ENCODE measurements at regions not wholly inside any gene's neighbourhood (a gene's known extent, or its start where the extent isn't known, plus 50 kb on each side); places are given as distances from the start of the nearest gene placed in this dataset.
A peak's percentile ranks its signal among the peaks of the same experiment; 100 is the strongest.

GRCh38 chr2:236503100-236503499 is 66.5 kb upstream of the ACKR3 start:
- Histone ChIP-seq H3K4me3 (ENCODE audit: low read length) (no peak overlapping the region), H3K36me3 (ENCODE audit: control insufficient read depth, insufficient read depth, low read length) (no peaks in the 10 kb centered on the region), H3K4me1 (ENCODE audit: control insufficient read depth, insufficient read depth, low read length) (peaks cover 6% of the 10 kb centered on the region), H3K27ac (ENCODE audit: low read length) (no peak overlapping the region), H3K27me3 (ENCODE audit: control insufficient read depth, insufficient read depth, low read length) (peaks cover 3% of the 10 kb centered on the region), H3K9me3 (ENCODE audit: control insufficient read depth, insufficient read depth, low read length) (no peaks in the 10 kb centered on the region)
- ATAC-seq, result peak in 1 of 3 donors; percentile 38
- Mint-ChIP-seq H3K9me3 (no peaks in the 10 kb centered on the region), H3K4me1 (peaks cover 0 to 10% of the 10 kb centered on the region in 2 donors), H3K27ac (no peak overlapping the region), H3K4me3 (no peak overlapping the region), H3K27me3 (ENCODE audit: low read depth in 2 of 2) (peaks cover 42 to 43% of the 10 kb centered on the region in 2 donors), H3K36me3 (no peaks in the 10 kb centered on the region)
- peak in 1 of 2 donors; percentile 37 for DNase-seq
- no peak for TF ChIP-seq CTCF (IDR thresholded peaks at IDR 0.05)
- intact Hi-C loops (cut with micrococcal nuclease), result no loop called here
- WGBS (ENCODE audit: insufficient coverage), result 62% methylated on average over 6 of the region's 6 CpGs

DNA sequence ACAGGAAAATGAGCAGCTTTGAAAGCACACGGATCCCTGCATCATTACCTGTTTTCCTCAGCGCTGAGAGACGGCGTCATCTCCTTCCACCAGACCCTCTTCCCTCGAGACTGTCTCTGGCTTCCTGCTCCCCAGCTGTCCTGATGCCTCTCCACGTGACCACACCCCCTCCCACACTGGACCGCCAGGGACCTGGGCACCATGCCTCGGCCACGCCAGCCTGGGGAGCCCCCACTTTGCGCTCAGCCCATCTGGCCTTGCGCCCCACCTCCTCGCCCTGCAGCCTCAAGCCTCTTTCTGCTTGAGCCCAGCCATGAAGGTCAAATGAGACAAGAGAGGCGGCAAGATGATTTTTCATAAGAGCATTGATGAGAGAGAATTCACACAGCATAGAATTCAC is 66.0 kb upstream of the ACKR3 start:
- DNase-seq, result no peak
- no peak overlapping the region for H3K4me3 Mint-ChIP-seq
- Histone ChIP-seq H3K27me3 (ENCODE audit: control insufficient read depth, insufficient read depth, low read length) (peaks cover 3% of the 10 kb centered on the region), H3K27ac (ENCODE audit: low read length) (no peak overlapping the region), H3K9me3 (ENCODE audit: control insufficient read depth, insufficient read depth, low read length) (no peaks in the 10 kb centered on the region), H3K4me3 (ENCODE audit: low read length) (no peak overlapping the region), H3K36me3 (ENCODE audit: control insufficient read depth, insufficient read depth, low read length) (no peaks in the 10 kb centered on the region), H3K4me1 (ENCODE audit: control insufficient read depth, insufficient read depth, low read length) (peaks cover 6% of the 10 kb centered on the region)
- no peak for TF ChIP-seq CTCF (IDR thresholded peaks at IDR 0.05)
- no peaks in the 10 kb centered on the region for H3K9me3 Mint-ChIP-seq
- WGBS (ENCODE audit: insufficient coverage), result 76% methylated on average over 13 of the region's 13 CpGs
- ATAC-seq, result no peak
- H3K27me3 Mint-ChIP-seq (ENCODE audit: low read depth in 2 of 2), result peaks cover 47 to 48% of the 10 kb centered on the region in 2 donors
- H3K27ac Mint-ChIP-seq, result no peak overlapping the region
- H3K36me3 Mint-ChIP-seq, result no peaks in the 10 kb centered on the region
- peaks cover 0 to 10% of the 10 kb centered on the region in 2 donors for H3K4me1 Mint-ChIP-seq
- intact Hi-C loops (cut with micrococcal nuclease), result no loop called here

DNA sequence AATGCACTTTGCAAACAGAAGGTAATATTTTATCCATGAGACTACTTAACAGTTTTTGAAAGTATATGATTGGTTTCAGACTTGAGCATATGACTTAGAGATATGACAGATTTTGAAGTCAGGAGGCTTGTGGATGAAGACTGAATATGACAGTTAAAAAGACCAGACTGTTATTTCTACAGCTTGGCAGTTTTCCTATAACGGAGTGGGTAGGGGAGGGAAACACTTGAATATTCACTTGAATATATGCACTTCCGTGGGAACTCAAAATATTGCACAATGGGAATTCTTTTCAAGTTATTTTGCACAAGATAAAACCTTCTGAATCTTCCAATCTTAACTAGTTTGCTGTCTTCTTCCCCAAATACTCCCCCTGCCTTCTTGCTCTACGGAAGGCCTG is 64.6 kb upstream of the ACKR3 start:
- H3K4me3 Mint-ChIP-seq, result no peak overlapping the region
- no peak for TF ChIP-seq CTCF (IDR thresholded peaks at IDR 0.05)
- no peak overlapping the region for H3K27ac Mint-ChIP-seq

GRCh38 chr2:236505648-236506047 is 64.0 kb upstream of the ACKR3 start:
- Histone ChIP-seq H3K4me1 (ENCODE audit: control insufficient read depth, insufficient read depth, low read length) (peaks cover 6% of the 10 kb centered on the region), H3K9me3 (ENCODE audit: control insufficient read depth, insufficient read depth, low read length) (no peaks in the 10 kb centered on the region), H3K27me3 (ENCODE audit: control insufficient read depth, insufficient read depth, low read length) (peaks cover 3% of the 10 kb centered on the region), H3K27ac (ENCODE audit: low read length) (no peak overlapping the region), H3K36me3 (ENCODE audit: control insufficient read depth, insufficient read depth, low read length) (no peaks in the 10 kb centered on the region), H3K4me3 (ENCODE audit: low read length) (no peak overlapping the region)
- no peak overlapping the region for H3K27ac Mint-ChIP-seq
- intact Hi-C loops (cut with micrococcal nuclease), result no loop called here
- TF ChIP-seq CTCF (IDR thresholded peaks at IDR 0.05), result no peak
- ATAC-seq (no peak), DNase-seq (no peak)
- 79% methylated on average over 2 of the region's 2 CpGs for WGBS (ENCODE audit: insufficient coverage)
- no peak overlapping the region for H3K4me3 Mint-ChIP-seq
- H3K9me3 Mint-ChIP-seq, result no peaks in the 10 kb centered on the region
- no peaks in the 10 kb centered on the region for H3K36me3 Mint-ChIP-seq
- peaks cover 51 to 58% of the 10 kb centered on the region in 2 donors for H3K27me3 Mint-ChIP-seq (ENCODE audit: low read depth in 2 of 2)
- peaks cover 0 to 10% of the 10 kb centered on the region in 2 donors for H3K4me1 Mint-ChIP-seq

More for the DNA sequence above, 64.6 kb upstream of the ACKR3 start:
- Mint-ChIP-seq H3K27me3 (ENCODE audit: low read depth in 2 of 2) (peaks cover 51 to 58% of the 10 kb centered on the region in 2 donors), H3K4me1 (peaks cover 0 to 10% of the 10 kb centered on the region in 2 donors), H3K36me3 (no peaks in the 10 kb centered on the region), H3K9me3 (no peaks in the 10 kb centered on the region)
- Histone ChIP-seq H3K36me3 (ENCODE audit: control insufficient read depth, insufficient read depth, low read length) (no peaks in the 10 kb centered on the region), H3K4me1 (ENCODE audit: control insufficient read depth, insufficient read depth, low read length) (peaks cover 6% of the 10 kb centered on the region), H3K27me3 (ENCODE audit: control insufficient read depth, insufficient read depth, low read length) (peaks cover 3% of the 10 kb centered on the region), H3K4me3 (ENCODE audit: low read length) (no peak overlapping the region), H3K9me3 (ENCODE audit: control insufficient read depth, insufficient read depth, low read length) (no peaks in the 10 kb centered on the region), H3K27ac (ENCODE audit: low read length) (no peak overlapping the region)
- 99% methylated on average over 3 of the region's 3 CpGs for WGBS (ENCODE audit: insufficient coverage)
- DNase-seq (no peak), ATAC-seq (no peak)
- intact Hi-C loops (cut with micrococcal nuclease), result no loop called here
